ENCODE measurements at regions not wholly inside any gene's neighbourhood (a gene's known extent, or its start where the extent isn't known, plus 50 kb on each side); places are given as distances from the start of the nearest gene placed in this dataset.

GRCh38 chr2:15107137-15107536 lies 454.0 kb downstream of the NBAS start:
- WGBS, 5 donors, result 59 to 92% (median 77%) methylated on average over 1 of the region's 1 CpG
- TF ChIP-seq POLR2AphosphoS5 (IDR thresholded peaks at IDR 0.05) (no peak), CTCF (IDR thresholded peaks at IDR 0.05 in 8 of 11, conservative IDR thresholded peaks at IDR 0.05 in 3 of 11) (no peak), POLR2A (IDR thresholded peaks at IDR 0.05) (no peak)
- Histone ChIP-seq H3K36me3 (no peaks in the 10 kb centered on the region), H3K9me3 (peaks cover 0 to 40% (median 27%) of the 10 kb centered on the region in 8 donors), H3K4me3 (no peak overlapping the region), H3K27me3 (replicated peaks in 1 of 7) (no peaks in the 10 kb centered on the region), H3K27ac (no peak overlapping the region), H3K4me1 (no peaks in the 10 kb centered on the region)
- intact Hi-C loops (cut with DNase I; ENCODE audit: low total_unique reads), result no loop called here
- no peak for DNase-seq

GRCh38 chr2:15111718-15112117 lies 449.4 kb downstream of the NBAS start:
- Histone ChIP-seq H3K9me3 (peaks cover 4 to 57% (median 45%) of the 10 kb centered on the region in 8 donors), H3K4me3 (no peak overlapping the region), H3K36me3 (no peaks in the 10 kb centered on the region), H3K4me1 (no peaks in the 10 kb centered on the region), H3K27ac (no peak overlapping the region), H3K27me3 (replicated peaks in 1 of 7) (no peaks in the 10 kb centered on the region)
- no peak for DNase-seq
- TF ChIP-seq POLR2AphosphoS5 (IDR thresholded peaks at IDR 0.05) (no peak), POLR2A (IDR thresholded peaks at IDR 0.05) (no peak), CTCF (IDR thresholded peaks at IDR 0.05 in 8 of 11, conservative IDR thresholded peaks at IDR 0.05 in 3 of 11) (no peak)
- WGBS, 5 donors, result 92 to 100% (median 96%) methylated on average over 1 of the region's 1 CpG
- intact Hi-C loops (cut with DNase I; ENCODE audit: low total_unique reads), result no loop called here

GRCh38 chr2:15112216-15112615 lies 448.9 kb downstream of the NBAS start:
- Histone ChIP-seq H3K4me3 (no peak overlapping the region), H3K4me1 (no peaks in the 10 kb centered on the region), H3K9me3 (peaks cover 4 to 57% (median 45%) of the 10 kb centered on the region in 8 donors), H3K27ac (no peak overlapping the region), H3K27me3 (replicated peaks in 1 of 7) (no peaks in the 10 kb centered on the region), H3K36me3 (no peaks in the 10 kb centered on the region)
- intact Hi-C loops (cut with DNase I; ENCODE audit: low total_unique reads), result no loop called here
- 90 to 100% (median 92%) methylated on average over 1 of the region's 1 CpG for WGBS, 5 donors
- no peak for DNase-seq
- TF ChIP-seq POLR2A (IDR thresholded peaks at IDR 0.05) (no peak), POLR2AphosphoS5 (IDR thresholded peaks at IDR 0.05) (no peak), CTCF (IDR thresholded peaks at IDR 0.05 in 8 of 11, conservative IDR thresholded peaks at IDR 0.05 in 3 of 11) (no peak)

- DNase-seq, result no peak
- no peaks in the 10 kb centered on the region for H3K36me3 ChIP-seq
- no peaks in the 10 kb centered on the region for H3K27me3 ChIP-seq (replicated peaks in 1 of 7)
- peaks cover 4 to 38% (median 33%) of the 10 kb centered on the region in 8 donors for H3K9me3 ChIP-seq
- no peak overlapping the region for H3K27ac ChIP-seq
- no peaks in the 10 kb centered on the region for H3K4me1 ChIP-seq
- TF ChIP-seq POLR2AphosphoS5 (IDR thresholded peaks at IDR 0.05) (no peak), CTCF (IDR thresholded peaks at IDR 0.05 in 8 of 11, conservative IDR thresholded peaks at IDR 0.05 in 3 of 11) (no peak), POLR2A (IDR thresholded peaks at IDR 0.05) (no peak)
- no peak overlapping the region for H3K4me3 ChIP-seq
- intact Hi-C loops (cut with DNase I; ENCODE audit: low total_unique reads), result no loop called here
These were observed 445.4 kb downstream of the NBAS start for GRCh38 chr2:15115776-15116175.
